Progenitor cell of endocrine pancreas (in vitro differentiated cells): ENCODE measurements at regions not wholly inside any gene's neighbourhood (a gene's known extent, or its start where the extent isn't known, plus 50 kb on each side); places are given as distances from the start of the nearest gene placed in this dataset.

Source experiments
- DNase-seq: peaks from one replicate; pipeline ENCODE4 v3.0.0; 2021; ENCODE audit warnings: low spot score; ENCODE audit not compliant: unreplicated experiment
- H3K27ac Mint-ChIP-seq: 2 replicates; pipeline ENCODE4 v1.8.0; 2021; ENCODE audit warnings: mild to moderate bottlenecking, moderate library complexity, mixed read lengths
- H3K27me3 Mint-ChIP-seq: 2 replicates; pipeline ENCODE4 v1.8.0; 2021; ENCODE audit warnings: mixed read lengths
- H3K36me3 Mint-ChIP-seq: 2 replicates; pipeline ENCODE4 v1.8.0; 2022; ENCODE audit warnings: mixed read lengths; ENCODE audit not compliant: insufficient read depth
- H3K4me1 Mint-ChIP-seq: 2 replicates; pipeline ENCODE4 v1.8.0; 2021; ENCODE audit warnings: low read depth, mixed read lengths
- H3K4me3 Mint-ChIP-seq: 2 replicates; pipeline ENCODE4 v1.8.0; 2021; ENCODE audit warnings: low read depth, mild to moderate bottlenecking, moderate library complexity, mixed read lengths
- H3K9me3 Mint-ChIP-seq: 2 replicates; pipeline ENCODE4 v1.8.0; 2021; ENCODE audit warnings: low read depth, mixed read lengths
- CTCF ChIP-seq: fragments of 200-600 bp; sonication (generic); IDR thresholded peaks from one replicate; pipeline ENCODE4 v1.5.0; 2021; ENCODE audit warnings: antibody characterized with exemption, mild to moderate bottlenecking; ENCODE audit not compliant: unreplicated experiment

GRCh38 chr4:32417113-32417704 is 1697.0 kb downstream of the PCDH7 start:
- H3K9me3 Mint-ChIP-seq: peaks cover 15% of the 10 kb centered on the region
- TF ChIP-seq CTCF: peak; percentile 32
- H3K27me3 Mint-ChIP-seq: no peaks in the 10 kb centered on the region
- no peak overlapping the region for H3K27ac Mint-ChIP-seq
- H3K4me3 Mint-ChIP-seq: no peak overlapping the region
- no peaks in the 10 kb centered on the region for H3K36me3 Mint-ChIP-seq
- DNase-seq: no peak
- H3K4me1 Mint-ChIP-seq: no peaks in the 10 kb centered on the region

- Mint-ChIP-seq H3K36me3 (no peaks in the 10 kb centered on the region), H3K9me3 (peaks cover 22% of the 10 kb centered on the region), H3K27me3 (no peaks in the 10 kb centered on the region), H3K4me1 (no peaks in the 10 kb centered on the region), H3K4me3 (no peak overlapping the region), H3K27ac (no peak overlapping the region)
- DNase-seq: no peak
- no peak for TF ChIP-seq CTCF
Observed at GRCh38 chr4:32423267-32423666, 1703.1 kb downstream of the PCDH7 start.

- Mint-ChIP-seq H3K36me3 (no peaks in the 10 kb centered on the region), H3K27me3 (no peaks in the 10 kb centered on the region), H3K4me1 (peaks cover 2% of the 10 kb centered on the region), H3K4me3 (no peak overlapping the region), H3K27ac (no peak overlapping the region), H3K9me3 (peaks cover 20% of the 10 kb centered on the region)
- TF ChIP-seq CTCF: no peak
- DNase-seq: no peak
Observed at GRCh38 chr4:32425243-32425642, 1705.1 kb downstream of the PCDH7 start.

GRCh38 chr4:32427566-32427965 is 1707.4 kb downstream of the PCDH7 start:
- Mint-ChIP-seq H3K9me3 (peaks cover 16% of the 10 kb centered on the region), H3K4me3 (no peak overlapping the region), H3K27me3 (no peaks in the 10 kb centered on the region), H3K36me3 (no peaks in the 10 kb centered on the region), H3K4me1 (peaks cover 2% of the 10 kb centered on the region), H3K27ac (no peak overlapping the region)
- TF ChIP-seq CTCF: no peak
- no peak for DNase-seq

- peaks cover 10% of the 10 kb centered on the region for H3K9me3 Mint-ChIP-seq
- no peaks in the 10 kb centered on the region for H3K36me3 Mint-ChIP-seq
- H3K4me3 Mint-ChIP-seq: no peak overlapping the region
- no peaks in the 10 kb centered on the region for H3K27me3 Mint-ChIP-seq
- peaks cover 2% of the 10 kb centered on the region for H3K4me1 Mint-ChIP-seq
- no peak for TF ChIP-seq CTCF
- no peak for DNase-seq
- no peak overlapping the region for H3K27ac Mint-ChIP-seq
Observed at GRCh38 chr4:32429151-32429550, 1709.0 kb downstream of the PCDH7 start.
